Thyroid gland (tissue), 4 donors: ENCODE measurements at regions not wholly inside any gene's neighbourhood (a gene's known extent, or its start where the extent isn't known, plus 50 kb on each side); places are given as distances from the start of the nearest gene placed in this dataset.

Experiments
- POLR2A ChIP-seq, 2 donors: fragments of 450-650 bp; IDR thresholded peaks; one replicate each; pipeline ENCODE4 v1.6.1; 2017; ENCODE audit warnings: antibody characterized with exemption in 2 of 2, mild to moderate bottlenecking in 2 of 2, moderate library complexity in 1 of 2
- TF ChIP-seq, protein P1 (sequence below), 6 experiments: fragments of 200-600 bp in 3 of 6; fragments of 450-650 bp in 3 of 6; sonication (generic) in 3 of 6; IDR thresholded peaks; one replicate each; pipeline ENCODE4 v1.5.1; 2016 to 2019; ENCODE audit warnings: antibody characterized with exemption in 6 of 6, mild to moderate bottlenecking in 2 of 6, inconsistent platforms in 1 of 6, moderate library complexity in 1 of 6

DNA sequence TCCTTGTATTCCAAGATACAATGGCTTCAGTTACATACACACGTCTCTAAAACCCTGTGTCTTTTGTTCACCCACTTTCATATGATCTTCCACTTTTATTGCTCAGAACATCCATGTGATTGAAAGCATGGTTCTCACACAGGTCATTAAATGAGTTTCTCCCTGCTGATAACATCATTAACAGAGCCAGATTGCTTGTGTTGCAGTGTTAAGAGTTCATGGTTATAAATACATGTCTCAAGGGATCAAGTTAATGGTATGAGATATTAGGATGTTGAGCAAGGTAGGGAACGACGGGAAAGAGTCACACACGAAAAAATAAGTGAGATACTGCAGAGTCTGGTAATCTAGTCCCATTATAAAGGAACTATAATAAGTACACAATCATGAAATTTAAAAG is 861.5 kb downstream of the SORCS1 start:
- no peak for TF ChIP-seq POLR2A (IDR thresholded peaks at IDR 0.05)
- TF ChIP-seq, protein P1, sequence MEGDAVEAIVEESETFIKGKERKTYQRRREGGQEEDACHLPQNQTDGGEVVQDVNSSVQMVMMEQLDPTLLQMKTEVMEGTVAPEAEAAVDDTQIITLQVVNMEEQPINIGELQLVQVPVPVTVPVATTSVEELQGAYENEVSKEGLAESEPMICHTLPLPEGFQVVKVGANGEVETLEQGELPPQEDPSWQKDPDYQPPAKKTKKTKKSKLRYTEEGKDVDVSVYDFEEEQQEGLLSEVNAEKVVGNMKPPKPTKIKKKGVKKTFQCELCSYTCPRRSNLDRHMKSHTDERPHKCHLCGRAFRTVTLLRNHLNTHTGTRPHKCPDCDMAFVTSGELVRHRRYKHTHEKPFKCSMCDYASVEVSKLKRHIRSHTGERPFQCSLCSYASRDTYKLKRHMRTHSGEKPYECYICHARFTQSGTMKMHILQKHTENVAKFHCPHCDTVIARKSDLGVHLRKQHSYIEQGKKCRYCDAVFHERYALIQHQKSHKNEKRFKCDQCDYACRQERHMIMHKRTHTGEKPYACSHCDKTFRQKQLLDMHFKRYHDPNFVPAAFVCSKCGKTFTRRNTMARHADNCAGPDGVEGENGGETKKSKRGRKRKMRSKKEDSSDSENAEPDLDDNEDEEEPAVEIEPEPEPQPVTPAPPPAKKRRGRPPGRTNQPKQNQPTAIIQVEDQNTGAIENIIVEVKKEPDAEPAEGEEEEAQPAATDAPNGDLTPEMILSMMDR (IDR thresholded peaks at IDR 0.05), result no peak
